HepG2 (cell line): ENCODE measurements at regions not wholly inside any gene's neighbourhood (a gene's known extent, or its start where the extent isn't known, plus 50 kb on each side); places are given as distances from the start of the nearest gene placed in this dataset.

Experiments
- ATAC-seq: fragments of 200-7000 bp; cut with Tn5 transposase; 3 replicates; pipeline ENCODE4 v1.9.1; 2020; ENCODE audit warnings: mild to moderate bottlenecking, moderate library complexity
- BruUV-seq: library from RNA; stranded (reverse); fragments of 400-500 nt; replicated peaks from 2 replicates; lab custom pipeline; 2021; lab: Mats Ljungman, UMichigan
- CTCF ChIA-PET: fragments of 300-600 bp; formaldehyde crosslinking; extraction: SDS; loops from one replicate; lab custom pipeline; 2021; ENCODE audit warnings: low total read pairs, inconsistent platforms, low intra/inter-chr PET ratio; lab: Yijun Ruan, JAX
- POLR2A ChIA-PET: fragments of 350-600 bp; sonication (Branson Sonifier 250); formaldehyde crosslinking; loops from one replicate; lab custom pipeline; 2020; ENCODE audit warnings: antibody characterized with exemption, inconsistent platforms; lab: Yijun Ruan, JAX
- DNase-seq: peaks from one replicate; pipeline ENCODE4 v3.0.0-alpha.2; 2015; ENCODE audit warnings: low spot score
- FAIRE-seq: peaks from 3 replicates; lab custom pipeline; 2011; peaks lifted over from hg19 to GRCh38; lab: Jason Lieb, UNC
- H2AFZ ChIP-seq: one replicate; pipeline ENCODE4 v1.6.1; 2011; ENCODE audit warnings: low read length, inconsistent platforms
- H3K27ac ChIP-seq: fragments of 300-600 bp; 3 replicates; pipeline ENCODE4 v1.8.0; 2011; ENCODE audit warnings: mixed run types, mild to moderate bottlenecking, mixed read lengths, low read length, inconsistent platforms; ENCODE audit not compliant: insufficient read depth; ENCODE audit errors: extremely low read length
- H3K27me3 ChIP-seq, 2 experiments: fragments of 200-600 bp in 1 of 2; 2 replicates in 1 of 2; 3 replicates in 1 of 2; pipeline versions ENCODE4 v1.6.0 to v1.8.0; 2011; ENCODE audit warnings: low read length in 2 of 2, mild to moderate bottlenecking in 2 of 2, moderate library complexity in 2 of 2, inconsistent platforms in 1 of 2; ENCODE audit not compliant: insufficient read depth in 2 of 2, control insufficient read depth in 1 of 2
- H3K36me3 ChIP-seq, 2 experiments: fragments of 200-600 bp in 1 of 2; replicated peaks in 1 of 2; 2 replicates in 1 of 2; 3 replicates in 1 of 2; pipeline versions ENCODE4 v1.5.1 to v1.8.0; 2011; ENCODE audit warnings: low read length in 2 of 2, inconsistent platforms in 1 of 2; ENCODE audit not compliant: insufficient read depth in 2 of 2, control insufficient read depth in 1 of 2
- H3K4me1 ChIP-seq: 2 replicates; pipeline ENCODE4 v1.5.1; 2012; ENCODE audit warnings: low read length, inconsistent platforms; ENCODE audit not compliant: insufficient read depth
- H3K4me2 ChIP-seq: 2 replicates; pipeline ENCODE4 v1.6.0; 2011; ENCODE audit warnings: low read depth, low read length, inconsistent platforms
- H3K4me3 ChIP-seq, 3 experiments: fragments of 200-600 bp in 1 of 3; sonication (generic), shearing (Covaris generic) in 1 of 3; replicated peaks in 1 of 3; 2 replicates each; pipeline ENCODE4 v1.5.1; 2011 to 2016; ENCODE audit warnings: low read length in 3 of 3, inconsistent platforms in 2 of 3, low read depth in 2 of 3, mild to moderate bottlenecking in 2 of 3, control low read depth in 1 of 3, mixed read lengths in 1 of 3; ENCODE audit not compliant: insufficient read depth in 1 of 3
- H3K79me2 ChIP-seq: one replicate; pipeline ENCODE4 v1.6.1; 2011; ENCODE audit warnings: low read length, inconsistent platforms; ENCODE audit not compliant: insufficient read depth
- H3K9ac ChIP-seq: 2 replicates; pipeline ENCODE4 v1.6.0; 2011; ENCODE audit warnings: mild to moderate bottlenecking, low read depth, low read length, inconsistent platforms; ENCODE audit not compliant: insufficient read depth
- H3K9me3 ChIP-seq: 2 replicates; pipeline ENCODE4 v1.5.1; 2012; ENCODE audit warnings: mild to moderate bottlenecking, low read length
- H4K20me1 ChIP-seq: 2 replicates; pipeline ENCODE4 v1.6.0; 2011; ENCODE audit warnings: inconsistent platforms, mild to moderate bottlenecking, low read length, moderate library complexity; ENCODE audit not compliant: insufficient read depth
- AHR ChIP-seq: IDR thresholded peaks from 2 replicates; pipeline ENCODE4 v1.6.1; 2018; ENCODE audit warnings: missing genetic modification reagents, missing compliant biosample characterization
- BRD4 ChIP-seq: sonication (generic); formaldehyde crosslinking; IDR thresholded peaks from 2 replicates; pipeline ENCODE4 v1.4.0; 2020; ENCODE audit warnings: missing genetic modification reagents
- EEA1 ChIP-seq: sonication (generic); formaldehyde crosslinking; IDR thresholded peaks from 2 replicates; pipeline ENCODE4 v1.5.1; 2020; ENCODE audit warnings: mild to moderate bottlenecking, missing genetic modification reagents, borderline replicate concordance
- JUND ChIP-seq: sonication (generic); formaldehyde crosslinking; IDR thresholded peaks from 2 replicates; pipeline ENCODE4 v1.8.0; 2022; ENCODE audit warnings: mild to moderate bottlenecking, missing genetic modification reagents
- KAT7 ChIP-seq: IDR thresholded peaks from 2 replicates; pipeline ENCODE4 v1.6.1; 2018; ENCODE audit warnings: borderline replicate concordance, missing compliant biosample characterization
- KLF13 ChIP-seq: sonication (generic); formaldehyde crosslinking; IDR thresholded peaks from 2 replicates; pipeline ENCODE4 v1.4.0; 2020; ENCODE audit warnings: mild to moderate bottlenecking, missing genetic modification reagents
- NBN ChIP-seq: fragments of 450-650 bp; conservative IDR thresholded peaks from 2 replicates; pipeline ENCODE4 v1.6.1; 2017
- NFIB ChIP-seq: sonication (generic); formaldehyde crosslinking; IDR thresholded peaks from 2 replicates; pipeline ENCODE4 v1.9.0; 2021; ENCODE audit warnings: missing genetic modification reagents, mild to moderate bottlenecking, borderline replicate concordance
- NR3C1 ChIP-seq: sonication (generic); formaldehyde crosslinking; IDR thresholded peaks from 2 replicates; pipeline ENCODE4 v1.4.0; 2020; ENCODE audit warnings: missing genetic modification reagents
- SNRNP70 ChIP-seq: fragments of 200-400 bp; formaldehyde crosslinking; IDR thresholded peaks from 2 replicates; pipeline ENCODE4 v1.6.1; 2017; ENCODE audit warnings: mild to moderate bottlenecking, low read depth, low read length, moderate library complexity
- ZNF550 ChIP-seq: sonication (generic); formaldehyde crosslinking; IDR thresholded peaks from 2 replicates; pipeline ENCODE4 v1.4.0; 2020; ENCODE audit warnings: mild to moderate bottlenecking, missing genetic modification reagents, borderline replicate concordance
- ZNF7 ChIP-seq: IDR thresholded peaks from 2 replicates; pipeline ENCODE4 v1.6.1; 2016; ENCODE audit warnings: missing biosample characterization, missing genetic modification reagents
- WGBS: methylation state at CpG from one replicate; pipeline ENCODE4 v1.1.6; 2017; ENCODE audit warnings: low lambda C conversion rate; 5-methylcytosine and 5-hydroxymethylcytosine counted together
- in situ Hi-C: cut with HindIII; loops from 2 replicates; pipeline ENCODE4 v1.10.0; 2017; ENCODE audit warnings: low pct_unique_long_range_greater_than_20kb; ENCODE audit not compliant: extremely low pct_ligation_motif_present
- intact Hi-C: fragments of 100-400 bp; cut with micrococcal nuclease; formaldehyde crosslinking; loops from one replicate; pipeline ENCODE4 v1.10.0; 2022; ENCODE audit not compliant: unreplicated experiment
- TF ChIP-seq, protein P1 (sequence below): sonication (generic); formaldehyde crosslinking; IDR thresholded peaks from 2 replicates; pipeline ENCODE4 v1.4.0; 2020; ENCODE audit warnings: missing genetic modification reagents, borderline replicate concordance
- TF ChIP-seq, protein P2 (sequence below): sonication (generic); formaldehyde crosslinking; IDR thresholded peaks from 2 replicates; pipeline ENCODE4 v1.5.0; 2020; ENCODE audit warnings: mild to moderate bottlenecking, missing genetic modification reagents, moderate library complexity
- TF ChIP-seq, protein P3 (sequence below): sonication (generic); formaldehyde crosslinking; IDR thresholded peaks from 2 replicates; pipeline ENCODE4 v1.5.1; 2020; ENCODE audit warnings: missing genetic modification reagents, mild to moderate bottlenecking, borderline replicate concordance

DNA sequence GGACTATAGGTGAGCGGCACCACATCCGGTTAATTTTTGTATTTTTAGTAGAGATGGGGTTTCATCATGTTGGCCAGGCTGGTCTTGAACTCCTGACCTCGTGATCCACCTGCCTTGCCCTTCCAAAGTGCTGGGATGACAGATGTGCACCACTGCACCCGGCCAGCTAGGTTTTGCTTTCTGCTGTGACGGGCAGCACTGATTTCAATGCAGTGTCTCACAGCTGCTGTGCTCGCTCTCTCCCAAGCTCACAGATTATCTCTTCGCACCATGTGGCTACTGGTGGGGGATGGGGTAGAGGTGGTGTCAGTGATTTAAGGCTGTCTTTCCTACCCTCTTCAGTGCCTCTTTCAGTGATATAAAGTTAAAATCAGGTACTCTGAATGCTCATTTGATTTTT lies 909.1 kb downstream of the TRHDE start (continued):
- TF ChIP-seq, protein P1, sequence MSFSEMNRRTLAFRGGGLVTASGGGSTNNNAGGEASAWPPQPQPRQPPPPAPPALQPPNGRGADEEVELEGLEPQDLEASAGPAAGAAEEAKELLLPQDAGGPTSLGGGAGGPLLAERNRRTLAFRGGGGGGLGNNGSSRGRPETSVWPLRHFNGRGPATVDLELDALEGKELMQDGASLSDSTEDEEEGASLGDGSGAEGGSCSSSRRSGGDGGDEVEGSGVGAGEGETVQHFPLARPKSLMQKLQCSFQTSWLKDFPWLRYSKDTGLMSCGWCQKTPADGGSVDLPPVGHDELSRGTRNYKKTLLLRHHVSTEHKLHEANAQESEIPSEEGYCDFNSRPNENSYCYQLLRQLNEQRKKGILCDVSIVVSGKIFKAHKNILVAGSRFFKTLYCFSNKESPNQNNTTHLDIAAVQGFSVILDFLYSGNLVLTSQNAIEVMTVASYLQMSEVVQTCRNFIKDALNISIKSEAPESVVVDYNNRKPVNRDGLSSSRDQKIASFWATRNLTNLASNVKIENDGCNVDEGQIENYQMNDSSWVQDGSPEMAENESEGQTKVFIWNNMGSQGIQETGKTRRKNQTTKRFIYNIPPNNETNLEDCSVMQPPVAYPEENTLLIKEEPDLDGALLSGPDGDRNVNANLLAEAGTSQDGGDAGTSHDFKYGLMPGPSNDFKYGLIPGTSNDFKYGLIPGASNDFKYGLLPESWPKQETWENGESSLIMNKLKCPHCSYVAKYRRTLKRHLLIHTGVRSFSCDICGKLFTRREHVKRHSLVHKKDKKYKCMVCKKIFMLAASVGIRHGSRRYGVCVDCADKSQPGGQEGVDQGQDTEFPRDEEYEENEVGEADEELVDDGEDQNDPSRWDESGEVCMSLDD (CRISPR knock-in tag) = no peak
- no peak for TF ChIP-seq ZNF7 (CRISPR knock-in tag)
- no peak for TF ChIP-seq KLF13
- TF ChIP-seq SNRNP70 = no peak
- no peak for TF ChIP-seq ZNF550 (CRISPR knock-in tag)
- no peak for TF ChIP-seq AHR

DNA sequence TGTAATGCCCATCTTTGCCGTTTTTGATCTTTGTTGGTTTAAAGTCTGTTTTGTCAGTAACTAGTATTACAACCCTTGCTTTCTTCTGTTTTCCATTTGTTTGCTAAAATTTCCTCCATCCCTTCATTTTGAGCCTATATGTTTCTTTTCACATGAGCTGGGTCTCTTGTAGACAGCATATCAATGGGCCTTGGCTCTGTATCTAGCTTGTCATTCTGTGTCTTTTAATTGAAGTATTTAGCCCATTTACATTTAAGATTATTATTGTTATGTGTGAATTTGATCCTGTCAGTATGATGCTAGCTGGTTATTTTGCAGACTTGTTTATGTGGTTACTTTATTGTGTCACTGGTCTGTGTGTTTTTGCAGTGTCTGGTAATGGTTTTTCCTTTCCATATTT lies 913.2 kb downstream of the TRHDE start:
- no TSS peak for BruUV-seq
- H3K27me3 ChIP-seq = no peaks in the 10 kb centered on the region
- H3K9ac ChIP-seq = no peak overlapping the region
- H3K4me2 ChIP-seq = no peak overlapping the region
- in situ Hi-C loops (no loop called here), intact Hi-C loops (no loop called here)
- no peak overlapping the region for H3K4me3 ChIP-seq
- ChIA-PET CTCF (no interaction called here), POLR2A (no interaction called here)
- no peak overlapping the region for H3K27ac ChIP-seq
- no peaks in the 10 kb centered on the region for H4K20me1 ChIP-seq
- H3K4me1 ChIP-seq = no peaks in the 10 kb centered on the region
- TF ChIP-seq, protein P2, sequence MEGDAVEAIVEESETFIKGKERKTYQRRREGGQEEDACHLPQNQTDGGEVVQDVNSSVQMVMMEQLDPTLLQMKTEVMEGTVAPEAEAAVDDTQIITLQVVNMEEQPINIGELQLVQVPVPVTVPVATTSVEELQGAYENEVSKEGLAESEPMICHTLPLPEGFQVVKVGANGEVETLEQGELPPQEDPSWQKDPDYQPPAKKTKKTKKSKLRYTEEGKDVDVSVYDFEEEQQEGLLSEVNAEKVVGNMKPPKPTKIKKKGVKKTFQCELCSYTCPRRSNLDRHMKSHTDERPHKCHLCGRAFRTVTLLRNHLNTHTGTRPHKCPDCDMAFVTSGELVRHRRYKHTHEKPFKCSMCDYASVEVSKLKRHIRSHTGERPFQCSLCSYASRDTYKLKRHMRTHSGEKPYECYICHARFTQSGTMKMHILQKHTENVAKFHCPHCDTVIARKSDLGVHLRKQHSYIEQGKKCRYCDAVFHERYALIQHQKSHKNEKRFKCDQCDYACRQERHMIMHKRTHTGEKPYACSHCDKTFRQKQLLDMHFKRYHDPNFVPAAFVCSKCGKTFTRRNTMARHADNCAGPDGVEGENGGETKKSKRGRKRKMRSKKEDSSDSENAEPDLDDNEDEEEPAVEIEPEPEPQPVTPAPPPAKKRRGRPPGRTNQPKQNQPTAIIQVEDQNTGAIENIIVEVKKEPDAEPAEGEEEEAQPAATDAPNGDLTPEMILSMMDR (CRISPR knock-in tag) = no peak
- TF ChIP-seq EEA1 (CRISPR knock-in tag) (no peak), NFIB (CRISPR knock-in tag) (no peak), BRD4 (CRISPR knock-in tag) (no peak), NR3C1 (CRISPR knock-in tag) (no peak), NBN (no peak), ZNF550 (CRISPR knock-in tag) (no peak), JUND (CRISPR knock-in tag) (no peak), KAT7 (CRISPR knock-in tag) (no peak)
- TF ChIP-seq, protein P3, sequence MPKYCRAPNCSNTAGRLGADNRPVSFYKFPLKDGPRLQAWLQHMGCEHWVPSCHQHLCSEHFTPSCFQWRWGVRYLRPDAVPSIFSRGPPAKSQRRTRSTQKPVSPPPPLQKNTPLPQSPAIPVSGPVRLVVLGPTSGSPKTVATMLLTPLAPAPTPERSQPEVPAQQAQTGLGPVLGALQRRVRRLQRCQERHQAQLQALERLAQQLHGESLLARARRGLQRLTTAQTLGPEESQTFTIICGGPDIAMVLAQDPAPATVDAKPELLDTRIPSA (CRISPR knock-in tag) = no peak
- WGBS = 0% methylated on average over 1 of the region's 1 CpG
- H3K9me3 ChIP-seq = peaks cover 68% of the 10 kb centered on the region
- ATAC-seq (no peak), DNase-seq (no peak), FAIRE-seq (no peak)
- H3K36me3 ChIP-seq = no peaks in the 10 kb centered on the region
- H3K79me2 ChIP-seq = no peaks in the 10 kb centered on the region
- H2AFZ ChIP-seq = no peak overlapping the region
